NT2/D1 (cell line): ENCODE measurements at regions not wholly inside any gene's neighbourhood (a gene's known extent, or its start where the extent isn't known, plus 50 kb on each side); places are given as distances from the start of the nearest gene placed in this dataset.

ENCODE experiments used
- DNase-seq: peaks from one replicate; pipeline ENCODE4 v3.0.0-alpha.2; 2011; ENCODE audit warnings: low read depth, low spot score
- H3K27me3 ChIP-seq: 2 replicates; pipeline ENCODE4 v1.6.0; 2011; ENCODE audit warnings: mild to moderate bottlenecking; ENCODE audit not compliant: insufficient read length, insufficient read depth
- H3K36me3 ChIP-seq: 2 replicates; pipeline ENCODE4 v1.6.1; 2011; ENCODE audit warnings: mild to moderate bottlenecking, low read length, mixed read lengths; ENCODE audit not compliant: insufficient read depth, insufficient read length
- H3K4me1 ChIP-seq: 2 replicates; pipeline ENCODE4 v1.5.1; 2011; ENCODE audit not compliant: insufficient read depth, insufficient read length
- H3K4me3 ChIP-seq: 2 replicates; pipeline ENCODE4 v1.5.1; 2011; ENCODE audit warnings: low read depth; ENCODE audit not compliant: insufficient read length
- H3K9ac ChIP-seq: 2 replicates; pipeline ENCODE4 v1.6.0; 2011; ENCODE audit warnings: low read depth; ENCODE audit not compliant: insufficient read length
- H3K9me3 ChIP-seq: 2 replicates; pipeline ENCODE4 v1.5.1; 2011; ENCODE audit warnings: mild to moderate bottlenecking, low read length; ENCODE audit not compliant: insufficient read depth
- SUZ12 ChIP-seq: IDR thresholded peaks from 2 replicates; pipeline ENCODE4 v1.6.1; 2011; ENCODE audit not compliant: insufficient read length, insufficient read depth; ENCODE audit errors: extremely low read depth
- YY1 ChIP-seq: IDR thresholded peaks from 2 replicates; pipeline ENCODE4 v1.6.1; 2011; ENCODE audit not compliant: insufficient read length, insufficient read depth
- ZNF274 ChIP-seq: IDR thresholded peaks from 2 replicates; pipeline ENCODE4 v1.6.1; 2011; ENCODE audit warnings: mild to moderate bottlenecking, low read depth, low read length

DNA sequence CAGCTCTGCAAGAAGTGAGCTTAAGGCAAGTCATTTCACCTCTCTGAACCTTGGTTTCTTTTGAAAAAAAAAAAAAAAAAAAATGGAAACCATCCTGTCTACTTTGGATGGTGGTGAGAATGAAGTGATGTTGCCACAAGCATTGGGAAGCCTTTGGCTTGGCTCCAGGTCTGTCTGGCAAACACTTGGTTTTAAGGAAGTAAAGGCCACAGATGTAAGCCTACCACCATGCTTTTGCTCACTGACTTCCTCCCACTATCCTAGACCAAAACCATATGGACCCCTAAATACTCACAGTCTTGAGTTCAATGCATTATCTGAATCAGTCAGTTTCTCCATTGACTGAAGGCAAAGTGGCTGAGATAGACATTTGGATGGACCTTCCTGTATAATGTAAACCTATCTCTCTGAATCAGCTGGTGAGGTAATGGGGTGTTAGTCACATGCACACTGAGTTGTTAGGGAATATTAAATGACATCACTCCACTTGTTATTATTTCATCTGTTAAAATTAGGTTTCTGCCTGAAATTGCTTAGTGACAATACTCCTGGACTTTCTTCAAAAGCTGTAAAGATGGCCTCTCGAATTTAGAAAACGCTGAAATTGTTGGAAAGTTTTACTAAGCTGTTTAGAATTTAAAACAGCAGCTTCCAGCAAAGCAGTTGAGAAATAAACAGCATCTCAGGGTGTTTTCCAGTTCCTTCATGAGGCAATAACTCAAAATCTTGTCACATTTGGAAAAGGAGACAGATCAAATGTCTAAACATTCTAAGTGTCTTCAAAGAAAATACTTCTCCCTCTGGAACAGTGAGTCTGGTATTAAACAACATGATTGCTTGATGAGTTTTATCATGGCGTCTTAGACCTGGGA lies 833.5 kb downstream of the DHX35 start:
- TF ChIP-seq ZNF274 (no peak), SUZ12 (no peak)

DNA sequence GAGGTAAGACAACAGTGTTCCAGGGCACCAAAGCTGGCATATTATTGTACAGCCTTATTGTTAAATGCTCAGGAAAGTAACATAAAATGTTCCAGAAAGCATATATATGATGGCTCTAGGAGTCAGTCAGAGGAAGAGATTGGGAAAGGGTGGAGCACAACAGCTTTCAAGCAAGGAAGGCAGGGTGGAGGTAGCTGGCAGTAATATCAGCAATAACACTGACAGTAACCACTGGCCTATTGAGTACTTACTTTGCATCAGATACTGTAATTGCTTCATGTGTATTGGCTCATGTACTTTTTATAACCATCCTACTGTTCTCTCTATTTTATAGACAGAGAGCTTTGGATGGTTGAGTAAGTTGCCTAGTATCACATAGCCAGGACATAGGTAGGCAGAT lies 830.2 kb downstream of the DHX35 start:
- no peak overlapping the region for H3K4me3 ChIP-seq
- no peaks in the 10 kb centered on the region for H3K9me3 ChIP-seq
- DNase-seq = no peak
- no peaks in the 10 kb centered on the region for H3K4me1 ChIP-seq
- no peak overlapping the region for H3K9ac ChIP-seq
- H3K36me3 ChIP-seq = no peaks in the 10 kb centered on the region
- TF ChIP-seq ZNF274 (no peak), YY1 (no peak), SUZ12 (no peak)
- no peaks in the 10 kb centered on the region for H3K27me3 ChIP-seq

More for the DNA sequence above, 833.5 kb downstream of the DHX35 start:
- Histone ChIP-seq H3K9me3 (no peaks in the 10 kb centered on the region), H3K9ac (no peak overlapping the region), H3K4me1 (no peaks in the 10 kb centered on the region), H3K36me3 (no peaks in the 10 kb centered on the region), H3K4me3 (no peak overlapping the region), H3K27me3 (no peaks in the 10 kb centered on the region)
- DNase-seq = no peak

DNA sequence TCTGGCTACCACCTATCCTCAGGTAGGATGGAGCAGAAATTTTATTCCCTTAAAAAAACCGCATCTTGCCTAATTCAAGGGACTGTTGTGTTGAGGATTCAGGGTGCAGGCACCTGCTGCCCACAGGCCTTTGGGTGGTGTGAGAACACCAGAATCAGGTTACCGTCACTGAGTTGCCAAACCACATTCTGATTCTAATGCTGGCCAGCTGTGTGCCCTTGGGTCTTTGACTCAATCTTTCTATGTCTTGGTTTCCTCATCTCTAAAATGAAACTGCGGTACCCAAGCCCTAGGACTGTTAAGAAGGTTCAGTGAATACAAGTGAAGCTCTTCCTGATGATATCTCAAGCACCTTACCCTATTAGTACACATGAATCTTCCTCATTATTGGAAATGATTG lies 827.3 kb downstream of the DHX35 start:
- Histone ChIP-seq H3K4me1 (no peaks in the 10 kb centered on the region), H3K4me3 (no peak overlapping the region), H3K36me3 (no peaks in the 10 kb centered on the region), H3K9ac (no peak overlapping the region), H3K9me3 (no peaks in the 10 kb centered on the region), H3K27me3 (no peaks in the 10 kb centered on the region)
- TF ChIP-seq ZNF274 (no peak), SUZ12 (no peak), YY1 (no peak)
- no peak for DNase-seq

DNA sequence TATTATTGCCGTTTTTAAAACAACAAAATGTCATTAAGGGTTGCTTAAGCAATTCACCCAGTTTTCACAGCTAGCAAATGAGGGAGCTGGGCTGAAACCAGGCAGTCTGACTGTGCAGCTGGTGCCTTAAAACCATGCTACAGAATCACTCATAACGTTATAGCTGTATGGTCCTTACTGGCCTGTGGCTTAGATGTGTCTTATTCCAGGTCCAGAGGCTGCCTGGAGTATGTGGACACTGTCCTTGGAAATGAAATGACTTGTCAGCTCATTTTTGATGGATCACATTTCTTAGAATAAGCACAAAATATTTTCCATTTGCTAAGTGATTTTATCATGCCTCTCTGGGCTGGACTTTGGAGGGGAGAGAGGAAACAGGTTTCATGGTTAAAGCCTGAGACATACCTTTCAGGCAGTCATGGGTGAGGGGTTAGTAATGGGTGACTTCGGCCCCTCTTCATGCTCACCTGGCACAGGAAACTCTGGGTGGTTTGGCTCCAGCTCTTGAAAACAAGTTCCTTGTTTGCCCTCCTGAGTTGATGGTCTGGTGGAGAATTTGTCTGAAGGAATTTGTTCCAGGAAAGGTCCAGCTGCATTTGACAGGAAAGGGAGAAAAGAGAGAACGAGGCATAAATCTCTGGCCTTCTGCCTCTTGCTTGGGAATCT lies 823.2 kb downstream of the DHX35 start:
- TF ChIP-seq SUZ12 (no peak), YY1 (no peak), ZNF274 (no peak)
- H3K4me3 ChIP-seq = no peak overlapping the region
- peaks cover 8% of the 10 kb centered on the region; the same call in 1 of the 2 replicates for H3K9me3 ChIP-seq
- no peaks in the 10 kb centered on the region for H3K36me3 ChIP-seq
- no peaks in the 10 kb centered on the region for H3K4me1 ChIP-seq
- DNase-seq = no peak
- no peak overlapping the region for H3K9ac ChIP-seq
- no peaks in the 10 kb centered on the region for H3K27me3 ChIP-seq

DNA sequence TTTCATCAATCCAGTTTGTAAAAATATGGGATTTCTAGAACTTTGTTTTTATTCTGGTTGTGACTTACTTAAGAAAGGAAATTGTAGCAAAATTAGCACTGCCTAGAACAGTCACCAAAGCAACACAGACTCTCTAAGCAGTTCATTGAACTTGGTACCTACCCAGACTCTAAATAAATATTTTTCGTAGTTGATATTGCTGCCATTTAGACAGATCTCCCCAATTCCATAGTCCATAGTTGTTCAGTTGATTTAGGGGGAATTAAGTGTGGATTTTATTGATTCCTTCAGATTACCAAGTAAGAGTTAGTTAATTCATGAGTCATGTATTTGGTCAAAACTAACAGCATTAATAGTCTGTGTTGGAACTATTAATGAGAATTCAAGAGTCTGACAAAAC lies 822.5 kb downstream of the DHX35 start:
- TF ChIP-seq YY1 (no peak), ZNF274 (no peak)
- Histone ChIP-seq H3K4me3 (no peak overlapping the region), H3K36me3 (no peaks in the 10 kb centered on the region), H3K9ac (no peak overlapping the region), H3K9me3 (peaks cover 8% of the 10 kb centered on the region; the same call in 1 of the 2 replicates), H3K4me1 (no peaks in the 10 kb centered on the region), H3K27me3 (no peaks in the 10 kb centered on the region)
- no peak for DNase-seq

DNA sequence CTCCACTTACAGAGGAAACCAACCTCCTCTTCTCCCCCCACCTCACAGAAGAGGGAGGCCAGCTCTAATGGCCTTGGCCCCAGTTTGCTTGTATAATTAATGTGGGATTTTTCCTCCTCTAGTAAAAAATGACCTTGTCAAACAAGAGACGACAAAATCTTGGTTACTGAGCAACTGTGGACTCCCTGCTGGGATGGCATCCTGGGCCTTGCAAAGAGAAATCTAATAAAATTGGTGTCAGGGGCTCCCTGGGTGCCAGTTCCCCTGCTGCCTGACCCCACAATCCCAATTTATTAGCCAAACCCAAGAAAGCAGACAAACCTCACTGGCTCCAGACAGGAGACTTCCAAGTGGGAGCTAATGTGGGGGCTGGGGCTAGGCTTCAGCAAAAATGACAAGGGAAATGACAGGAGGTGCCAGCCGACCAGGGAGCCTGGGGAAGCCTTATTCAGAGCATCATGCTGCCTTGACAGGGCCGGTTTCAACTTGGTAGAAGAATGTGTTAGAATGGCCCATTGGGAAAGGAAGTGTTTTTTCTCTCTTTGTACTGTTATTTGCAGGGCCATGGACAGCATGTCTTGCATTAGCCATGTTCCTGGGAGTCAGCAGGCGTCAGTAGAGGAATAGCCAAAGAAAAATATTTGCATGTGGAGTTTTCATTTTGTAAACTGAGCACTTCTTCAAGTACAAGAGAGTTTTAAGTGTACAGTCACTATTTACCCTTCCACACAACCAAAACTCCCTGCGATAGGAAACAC lies 816.9 kb downstream of the DHX35 start:
- H3K9me3 ChIP-seq = peaks cover 8% of the 10 kb centered on the region; the same call in 1 of the 2 replicates
- H3K27me3 ChIP-seq = no peaks in the 10 kb centered on the region
- H3K36me3 ChIP-seq = no peaks in the 10 kb centered on the region
- no peak overlapping the region for H3K9ac ChIP-seq
- no peaks in the 10 kb centered on the region for H3K4me1 ChIP-seq
- H3K4me3 ChIP-seq = no peak overlapping the region
- no peak for TF ChIP-seq ZNF274
- no peak for DNase-seq

DNA sequence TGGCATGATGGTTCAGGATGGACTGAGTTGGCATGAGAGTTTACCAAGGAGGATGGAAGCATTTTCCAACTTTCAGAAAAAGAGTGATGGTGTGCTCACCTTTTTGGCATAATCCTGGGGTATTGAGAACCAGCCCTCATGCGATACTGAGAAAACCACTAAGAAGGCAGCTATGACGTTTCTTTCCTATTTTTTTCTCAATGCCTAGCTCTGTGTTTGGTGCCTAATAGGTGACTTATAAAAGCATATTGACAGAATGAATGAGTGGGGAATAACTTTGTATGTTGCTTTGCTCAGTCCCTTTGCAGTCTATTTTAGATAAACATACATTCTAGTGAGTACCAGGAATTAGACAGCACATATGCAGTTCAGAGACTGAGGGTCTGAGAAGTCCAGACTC lies 816.3 kb downstream of the DHX35 start:
- TF ChIP-seq SUZ12 (no peak), ZNF274 (no peak), YY1 (no peak)
- Histone ChIP-seq H3K4me3 (no peak overlapping the region), H3K9me3 (peaks cover 4% of the 10 kb centered on the region; the same call in 1 of the 2 replicates), H3K36me3 (no peaks in the 10 kb centered on the region), H3K4me1 (no peaks in the 10 kb centered on the region), H3K27me3 (no peaks in the 10 kb centered on the region), H3K9ac (no peak overlapping the region)
- DNase-seq = no peak
